ENCODE measurements at regions not wholly inside any gene's neighbourhood (a gene's known extent, or its start where the extent isn't known, plus 50 kb on each side); places are given as distances from the start of the nearest gene placed in this dataset.

GRCh38 chr1:221638595-221638994 lies 103.3 kb downstream of the DUSP10 start:
- no peak for DNase-seq (ENCODE audit: low read depth, low spot score)
- H3K4me3 ChIP-seq (ENCODE audit: low read depth, low read length), result no peak overlapping the region
- ChIA-PET CTCF (interaction anchor here (1.0 kb wide), 1 partner anchor 61 kb away, joined by 3 read pairs; no protein-coding TSS in a partner anchor), POLR2A (no interaction called here)
- no peak for TF ChIP-seq CTCF (IDR thresholded peaks at IDR 0.05; ENCODE audit: insufficient read depth, low read length, missing control alignments)

- no peak for DNase-seq (ENCODE audit: low read depth, low spot score)
- ChIA-PET POLR2A (no interaction called here), CTCF (interaction anchor here (1.0 to 1.3 kb wide), 2 partner anchors 58 to 146 kb away, joined by 3 to 4 read pairs; no protein-coding TSS in a partner anchor)
- TF ChIP-seq CTCF (IDR thresholded peaks at IDR 0.05; ENCODE audit: insufficient read depth, low read length, missing control alignments), result no peak
- no peak overlapping the region for H3K4me3 ChIP-seq (ENCODE audit: low read depth, low read length)
These were observed 100.1 kb downstream of the DUSP10 start for GRCh38 chr1:221641811-221642210.

- no peak for TF ChIP-seq CTCF (IDR thresholded peaks at IDR 0.05; ENCODE audit: insufficient read depth, low read length, missing control alignments)
- DNase-seq (ENCODE audit: low read depth, low spot score), result no peak
- ChIA-PET CTCF (no interaction called here), POLR2A (interaction anchor here (0.7 kb wide), 1 partner anchor 22 kb away, joined by 4 read pairs; no protein-coding TSS in a partner anchor)
- H3K4me3 ChIP-seq (ENCODE audit: low read depth, low read length), result no peak overlapping the region
These were observed 98.3 kb downstream of the DUSP10 start for GRCh38 chr1:221643404-221644144.

GRCh38 chr1:221644145-221644448 lies 97.8 kb downstream of the DUSP10 start:
- H3K4me3 ChIP-seq (ENCODE audit: low read depth, low read length), result no peak overlapping the region
- ChIA-PET CTCF (no interaction called here), POLR2A (no interaction called here)
- no peak for DNase-seq (ENCODE audit: low read depth, low spot score)
- no peak for TF ChIP-seq CTCF (IDR thresholded peaks at IDR 0.05; ENCODE audit: insufficient read depth, low read length, missing control alignments)

- ChIA-PET POLR2A (no interaction called here), CTCF (no interaction called here)
- TF ChIP-seq CTCF (IDR thresholded peaks at IDR 0.05; ENCODE audit: insufficient read depth, low read length, missing control alignments), result no peak
- no peak overlapping the region for H3K4me3 ChIP-seq (ENCODE audit: low read depth, low read length)
- no peak for DNase-seq (ENCODE audit: low read depth, low spot score)
These were observed 97.1 kb downstream of the DUSP10 start for GRCh38 chr1:221644663-221645258.

- TF ChIP-seq CTCF (IDR thresholded peaks at IDR 0.05; ENCODE audit: insufficient read depth, low read length, missing control alignments), result no peak
- ChIA-PET POLR2A (no interaction called here), CTCF (interaction anchor here (2.3 kb wide), 1 partner anchor 11 kb away, joined by 8 read pairs; no protein-coding TSS in a partner anchor)
- H3K4me3 ChIP-seq (ENCODE audit: low read depth, low read length), result no peak overlapping the region
- no peak for DNase-seq (ENCODE audit: low read depth, low spot score)
These were observed 93.7 kb downstream of the DUSP10 start for GRCh38 chr1:221648201-221648600.

All from AG04449 (cell line).